ENCODE measurements at regions not wholly inside any gene's neighbourhood (a gene's known extent, or its start where the extent isn't known, plus 50 kb on each side); places are given as distances from the start of the nearest gene placed in this dataset.

DNA sequence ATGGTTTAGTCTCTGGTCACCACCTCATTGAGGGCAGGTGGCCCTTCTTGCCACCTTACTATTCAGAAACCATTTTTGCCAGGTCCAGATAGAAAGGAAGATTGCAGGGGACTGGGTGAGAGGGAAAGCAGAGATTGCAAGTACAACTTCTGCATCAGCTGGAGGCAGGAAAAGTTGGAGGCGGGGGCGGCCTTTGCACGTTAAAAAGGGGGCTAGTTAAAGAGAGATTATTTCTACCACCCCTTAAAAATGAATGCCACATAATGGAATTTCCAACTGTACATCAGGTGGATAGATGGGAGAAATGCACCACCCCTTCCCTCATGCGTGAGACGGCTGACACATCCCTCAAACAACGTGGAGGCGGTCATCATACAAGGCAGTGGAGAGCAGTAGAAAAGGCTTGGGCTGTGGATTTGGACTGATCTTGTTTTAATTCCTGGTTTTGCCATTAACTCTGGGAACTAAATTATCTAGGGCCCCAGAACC lies 95.4 kb upstream of the CNKSR3 start:
- no TSS peak for BruUV-seq (replicated peaks)
- Histone ChIP-seq H2AFZ (ENCODE audit: low read depth, low read length, poor library complexity, severe bottlenecking) (no peak overlapping the region), H3K79me2 (ENCODE audit: insufficient read depth, low read length) (no peaks in the 10 kb centered on the region), H3K4me3 (replicated peaks in 1 of 2; ENCODE audit: low read depth in 1 of 2, low read length in 2 of 2) (no peak overlapping the region), H3K27me3 (ENCODE audit: insufficient read depth, low read length) (no peaks in the 10 kb centered on the region), H3K36me3 (ENCODE audit: control insufficient read depth in 1 of 2, insufficient read depth in 2 of 2, low read length in 2 of 2) (no peaks in the 10 kb centered on the region), H3K9me3 (ENCODE audit: control insufficient read depth in 1 of 2, insufficient read depth in 1 of 2, low read depth in 1 of 2, low read length in 2 of 2) (no peaks in the 10 kb centered on the region), H4K20me1 (ENCODE audit: insufficient read depth) (no peaks in the 10 kb centered on the region), H3K4me1 (ENCODE audit: control insufficient read depth in 1 of 2, insufficient read depth in 2 of 2, low read length in 2 of 2) (no peaks in the 10 kb centered on the region), H3K9me2 (ENCODE audit: insufficient read depth) (no peaks in the 10 kb centered on the region), H3K27ac (ENCODE audit: low read depth, low read length) (no peak overlapping the region), H3K9ac (ENCODE audit: low read length) (no peak overlapping the region), H3K4me2 (ENCODE audit: low read length) (no peak overlapping the region)
- TF ChIP-seq SP1 (IDR thresholded peaks at IDR 0.05; ENCODE audit: low read depth) = no peak
- TF ChIP-seq ZFX (IDR thresholded peaks at IDR 0.05) = no peak
- TF ChIP-seq EZH2 (IDR thresholded peaks at IDR 0.05) = no peak
- TF ChIP-seq, protein P1, sequence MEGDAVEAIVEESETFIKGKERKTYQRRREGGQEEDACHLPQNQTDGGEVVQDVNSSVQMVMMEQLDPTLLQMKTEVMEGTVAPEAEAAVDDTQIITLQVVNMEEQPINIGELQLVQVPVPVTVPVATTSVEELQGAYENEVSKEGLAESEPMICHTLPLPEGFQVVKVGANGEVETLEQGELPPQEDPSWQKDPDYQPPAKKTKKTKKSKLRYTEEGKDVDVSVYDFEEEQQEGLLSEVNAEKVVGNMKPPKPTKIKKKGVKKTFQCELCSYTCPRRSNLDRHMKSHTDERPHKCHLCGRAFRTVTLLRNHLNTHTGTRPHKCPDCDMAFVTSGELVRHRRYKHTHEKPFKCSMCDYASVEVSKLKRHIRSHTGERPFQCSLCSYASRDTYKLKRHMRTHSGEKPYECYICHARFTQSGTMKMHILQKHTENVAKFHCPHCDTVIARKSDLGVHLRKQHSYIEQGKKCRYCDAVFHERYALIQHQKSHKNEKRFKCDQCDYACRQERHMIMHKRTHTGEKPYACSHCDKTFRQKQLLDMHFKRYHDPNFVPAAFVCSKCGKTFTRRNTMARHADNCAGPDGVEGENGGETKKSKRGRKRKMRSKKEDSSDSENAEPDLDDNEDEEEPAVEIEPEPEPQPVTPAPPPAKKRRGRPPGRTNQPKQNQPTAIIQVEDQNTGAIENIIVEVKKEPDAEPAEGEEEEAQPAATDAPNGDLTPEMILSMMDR (IDR thresholded peaks at IDR 0.05 in 2 of 3, conservative IDR thresholded peaks at IDR 0.05 in 1 of 3; ENCODE audit: borderline replicate concordance in 1 of 3, insufficient read depth in 1 of 3, low read depth in 2 of 3, low read length in 2 of 3) = no peak
- TF ChIP-seq EZH2phosphoT487 (IDR thresholded peaks at IDR 0.05; ENCODE audit: borderline replicate concordance) = no peak
- TF ChIP-seq, protein P2, sequence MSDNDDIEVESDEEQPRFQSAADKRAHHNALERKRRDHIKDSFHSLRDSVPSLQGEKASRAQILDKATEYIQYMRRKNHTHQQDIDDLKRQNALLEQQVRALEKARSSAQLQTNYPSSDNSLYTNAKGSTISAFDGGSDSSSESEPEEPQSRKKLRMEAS (IDR thresholded peaks at IDR 0.05) = no peak
- no peak for TF ChIP-seq CBX3 (IDR thresholded peaks at IDR 0.05; ENCODE audit: low read depth)
- TF ChIP-seq CEBPB (IDR thresholded peaks at IDR 0.05; ENCODE audit: low read depth) = no peak
- TF ChIP-seq ZNF274 (IDR thresholded peaks at IDR 0.05; ENCODE audit: low read depth, low read length) = no peak
- TF ChIP-seq, protein P3, sequence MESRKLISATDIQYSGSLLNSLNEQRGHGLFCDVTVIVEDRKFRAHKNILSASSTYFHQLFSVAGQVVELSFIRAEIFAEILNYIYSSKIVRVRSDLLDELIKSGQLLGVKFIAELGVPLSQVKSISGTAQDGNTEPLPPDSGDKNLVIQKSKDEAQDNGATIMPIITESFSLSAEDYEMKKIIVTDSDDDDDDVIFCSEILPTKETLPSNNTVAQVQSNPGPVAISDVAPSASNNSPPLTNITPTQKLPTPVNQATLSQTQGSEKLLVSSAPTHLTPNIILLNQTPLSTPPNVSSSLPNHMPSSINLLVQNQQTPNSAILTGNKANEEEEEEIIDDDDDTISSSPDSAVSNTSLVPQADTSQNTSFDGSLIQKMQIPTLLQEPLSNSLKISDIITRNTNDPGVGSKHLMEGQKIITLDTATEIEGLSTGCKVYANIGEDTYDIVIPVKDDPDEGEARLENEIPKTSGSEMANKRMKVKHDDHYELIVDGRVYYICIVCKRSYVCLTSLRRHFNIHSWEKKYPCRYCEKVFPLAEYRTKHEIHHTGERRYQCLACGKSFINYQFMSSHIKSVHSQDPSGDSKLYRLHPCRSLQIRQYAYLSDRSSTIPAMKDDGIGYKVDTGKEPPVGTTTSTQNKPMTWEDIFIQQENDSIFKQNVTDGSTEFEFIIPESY (IDR thresholded peaks at IDR 0.05; ENCODE audit: extremely low read depth, insufficient replicate concordance, low read length) = no peak
- no peak for TF ChIP-seq TCF7L2 (IDR thresholded peaks at IDR 0.05; ENCODE audit: borderline replicate concordance, extremely low read depth, insufficient read depth, insufficient read length)
- no peak for TF ChIP-seq SIN3A (IDR thresholded peaks at IDR 0.05; ENCODE audit: low read depth)
- TF ChIP-seq, protein P4, sequence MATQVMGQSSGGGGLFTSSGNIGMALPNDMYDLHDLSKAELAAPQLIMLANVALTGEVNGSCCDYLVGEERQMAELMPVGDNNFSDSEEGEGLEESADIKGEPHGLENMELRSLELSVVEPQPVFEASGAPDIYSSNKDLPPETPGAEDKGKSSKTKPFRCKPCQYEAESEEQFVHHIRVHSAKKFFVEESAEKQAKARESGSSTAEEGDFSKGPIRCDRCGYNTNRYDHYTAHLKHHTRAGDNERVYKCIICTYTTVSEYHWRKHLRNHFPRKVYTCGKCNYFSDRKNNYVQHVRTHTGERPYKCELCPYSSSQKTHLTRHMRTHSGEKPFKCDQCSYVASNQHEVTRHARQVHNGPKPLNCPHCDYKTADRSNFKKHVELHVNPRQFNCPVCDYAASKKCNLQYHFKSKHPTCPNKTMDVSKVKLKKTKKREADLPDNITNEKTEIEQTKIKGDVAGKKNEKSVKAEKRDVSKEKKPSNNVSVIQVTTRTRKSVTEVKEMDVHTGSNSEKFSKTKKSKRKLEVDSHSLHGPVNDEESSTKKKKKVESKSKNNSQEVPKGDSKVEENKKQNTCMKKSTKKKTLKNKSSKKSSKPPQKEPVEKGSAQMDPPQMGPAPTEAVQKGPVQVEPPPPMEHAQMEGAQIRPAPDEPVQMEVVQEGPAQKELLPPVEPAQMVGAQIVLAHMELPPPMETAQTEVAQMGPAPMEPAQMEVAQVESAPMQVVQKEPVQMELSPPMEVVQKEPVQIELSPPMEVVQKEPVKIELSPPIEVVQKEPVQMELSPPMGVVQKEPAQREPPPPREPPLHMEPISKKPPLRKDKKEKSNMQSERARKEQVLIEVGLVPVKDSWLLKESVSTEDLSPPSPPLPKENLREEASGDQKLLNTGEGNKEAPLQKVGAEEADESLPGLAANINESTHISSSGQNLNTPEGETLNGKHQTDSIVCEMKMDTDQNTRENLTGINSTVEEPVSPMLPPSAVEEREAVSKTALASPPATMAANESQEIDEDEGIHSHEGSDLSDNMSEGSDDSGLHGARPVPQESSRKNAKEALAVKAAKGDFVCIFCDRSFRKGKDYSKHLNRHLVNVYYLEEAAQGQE (IDR thresholded peaks at IDR 0.05; ENCODE audit: low read depth) = no peak
- TF ChIP-seq FOSL1 (IDR thresholded peaks at IDR 0.05; ENCODE audit: low read depth) = no peak
- TF ChIP-seq POLR2A (IDR thresholded peaks at IDR 0.05; ENCODE audit: borderline replicate concordance, extremely low read depth, insufficient read depth, insufficient read length) = no peak
- intact Hi-C loops (cut with micrococcal nuclease) = no loop called here
- POLR2A ChIA-PET = no interaction called here
- CTCF ChIA-PET = no interaction called here
- RAD21 ChIA-PET (ENCODE audit: low non-redundant PET in 1 of 2, low total read pairs in 2 of 2, uncharacterized antibody in 2 of 2, unreplicated experiment in 2 of 2) = no interaction called here
- DNase-seq (ENCODE audit: low read depth, low spot score) (no peak), ATAC-seq (no peak)
